HepG2 (cell line): ENCODE measurements at regions not wholly inside any gene's neighbourhood (a gene's known extent, or its start where the extent isn't known, plus 50 kb on each side); places are given as distances from the start of the nearest gene placed in this dataset.

Experiments used
- CEBPB ChIP-seq: IDR thresholded peaks from 2 replicates; pipeline ENCODE4 v1.6.1; 2011; ENCODE audit warnings: low read depth, low read length, improper control_type of control experiment, borderline replicate concordance
- CHD4 ChIP-seq: fragments of 200-600 bp; sonication (generic); IDR thresholded peaks from 2 replicates; pipeline ENCODE4 v1.7.0; 2017; ENCODE audit warnings: mild to moderate bottlenecking, low read length, borderline replicate concordance
- HDAC2 ChIP-seq: sonication (generic); formaldehyde crosslinking; IDR thresholded peaks from 2 replicates; pipeline ENCODE4 v1.4.0; 2020; ENCODE audit warnings: missing genetic modification reagents
- HOXD1 ChIP-seq: sonication (generic); formaldehyde crosslinking; IDR thresholded peaks from 2 replicates; pipeline ENCODE4 v1.5.0; 2020; ENCODE audit warnings: missing genetic modification reagents
- KDM1A ChIP-seq: IDR thresholded peaks from 2 replicates; pipeline ENCODE4 v1.6.1; 2016; ENCODE audit warnings: missing compliant biosample characterization
- KDM6A ChIP-seq: IDR thresholded peaks from 2 replicates; pipeline ENCODE4 v1.6.1; 2016; ENCODE audit warnings: low read depth
- KLF12 ChIP-seq: sonication (generic); formaldehyde crosslinking; IDR thresholded peaks from 2 replicates; pipeline ENCODE4 v1.4.0; 2020; ENCODE audit warnings: missing genetic modification reagents, borderline replicate concordance
- MLX ChIP-seq: IDR thresholded peaks from 2 replicates; pipeline ENCODE4 v1.6.1; 2016
- MTF2 ChIP-seq: sonication (generic); formaldehyde crosslinking; IDR thresholded peaks from 2 replicates; pipeline ENCODE4 v1.5.0; 2020; ENCODE audit warnings: missing genetic modification reagents, borderline replicate concordance
- PBX3 ChIP-seq: sonication (generic); formaldehyde crosslinking; IDR thresholded peaks from 2 replicates; pipeline ENCODE4 v1.8.1; 2023; ENCODE audit warnings: missing genetic modification reagents, inconsistent platforms, borderline replicate concordance
- PHF5A ChIP-seq: IDR thresholded peaks from one replicate; pipeline ENCODE4 v1.6.1; 2018; ENCODE audit warnings: low read depth, missing genetic modification reagents; ENCODE audit not compliant: unreplicated experiment
- RARG ChIP-seq: sonication (generic); formaldehyde crosslinking; IDR thresholded peaks from 2 replicates; pipeline ENCODE4 v1.4.0; 2020; ENCODE audit warnings: low read depth, mild to moderate bottlenecking, missing genetic modification reagents
- SIN3B ChIP-seq: fragments of 150-350 bp; IDR thresholded peaks from 2 replicates; pipeline ENCODE4 v1.6.1; 2014; ENCODE audit warnings: low read length
- TFDP2 ChIP-seq: sonication (generic); formaldehyde crosslinking; IDR thresholded peaks from 2 replicates; pipeline ENCODE4 v1.4.0; 2020; ENCODE audit warnings: missing genetic modification reagents
- ZBTB43 ChIP-seq: sonication (generic); formaldehyde crosslinking; conservative IDR thresholded peaks from 2 replicates; pipeline ENCODE4 v1.4.0; 2020; ENCODE audit warnings: missing genetic modification reagents
- ZFAT ChIP-seq: sonication (generic); formaldehyde crosslinking; conservative IDR thresholded peaks from 2 replicates; pipeline ENCODE4 v1.8.1; 2023; ENCODE audit warnings: missing genetic modification reagents, inconsistent platforms
- ZMYM3 ChIP-seq: sonication (generic); formaldehyde crosslinking; IDR thresholded peaks from 2 replicates; pipeline ENCODE4 v1.5.1; 2020; ENCODE audit warnings: mild to moderate bottlenecking, missing genetic modification reagents
- ZNF225 ChIP-seq: sonication (generic); formaldehyde crosslinking; IDR thresholded peaks from 2 replicates; pipeline ENCODE4 v1.4.0; 2020; ENCODE audit warnings: mild to moderate bottlenecking, missing genetic modification reagents
- ZNF414 ChIP-seq: sonication (generic); formaldehyde crosslinking; IDR thresholded peaks from 2 replicates; pipeline ENCODE4 v1.5.0; 2020; ENCODE audit warnings: missing genetic modification reagents
- ZNF430 ChIP-seq: sonication (generic); formaldehyde crosslinking; IDR thresholded peaks from 2 replicates; pipeline ENCODE4 v1.9.0; 2021; ENCODE audit warnings: mild to moderate bottlenecking, missing genetic modification reagents
- ZNF629 ChIP-seq: sonication (generic); formaldehyde crosslinking; conservative IDR thresholded peaks from 2 replicates; pipeline ENCODE4 v1.5.0; 2020; ENCODE audit warnings: missing genetic modification reagents
- ZNF639 ChIP-seq: conservative IDR thresholded peaks from 2 replicates; pipeline ENCODE4 v1.6.1; 2018; ENCODE audit warnings: missing genetic modification reagents
- ZSCAN30 ChIP-seq: sonication (generic); formaldehyde crosslinking; IDR thresholded peaks from 2 replicates; pipeline ENCODE4 v1.5.0; 2020; ENCODE audit warnings: mild to moderate bottlenecking, missing genetic modification reagents

- no peak for TF ChIP-seq PBX3
- TF ChIP-seq PHF5A (CRISPR knock-in tag): no peak
- no peak for TF ChIP-seq TFDP2 (CRISPR knock-in tag)
- TF ChIP-seq CHD4: peak; percentile 71; the same call in 1 of the 2 replicates
- TF ChIP-seq ZBTB43 (CRISPR knock-in tag): no peak
- TF ChIP-seq ZMYM3 (CRISPR knock-in tag): peak; percentile 75
- TF ChIP-seq ZFAT: no peak
- no peak for TF ChIP-seq SIN3B
- TF ChIP-seq MLX: no peak
- TF ChIP-seq MTF2 (CRISPR knock-in tag): no peak
- TF ChIP-seq HOXD1 (CRISPR knock-in tag): no peak
- no peak for TF ChIP-seq ZNF414
- TF ChIP-seq RARG (CRISPR knock-in tag): no peak
- TF ChIP-seq ZNF629: peak; percentile 94
- 0 out of 2 replicates have a peak, but pooled peaks have one; percentile 15 for TF ChIP-seq HDAC2 (CRISPR knock-in tag)
- peak; percentile 13; the same call in 1 of the 2 replicates for TF ChIP-seq KDM1A (CRISPR knock-in tag)
- TF ChIP-seq ZSCAN30: no peak
- no peak for TF ChIP-seq ZNF225
- TF ChIP-seq CEBPB: no peak
- no peak for TF ChIP-seq KLF12 (CRISPR knock-in tag)
- TF ChIP-seq ZNF639 (CRISPR knock-in tag): no peak
- TF ChIP-seq KDM6A (CRISPR knock-in tag): no peak
- TF ChIP-seq ZNF430: no peak
Observed at GRCh38 chr2:9702604-9703084, 71.8 kb upstream of the YWHAQ start (continued).
